Ovary (tissue), 7 donors: ENCODE measurements at regions not wholly inside any gene's neighbourhood (a gene's known extent, or its start where the extent isn't known, plus 50 kb on each side); places are given as distances from the start of the nearest gene placed in this dataset.

Experiments
- DNase-seq, 5 donors: peaks; one replicate each; pipeline ENCODE4 v3.0.0-alpha.2; 2019 to 2020
- H3K27ac ChIP-seq, 2 donors: fragments of 200-600 bp; one replicate each; pipeline versions ENCODE4 v1.5.1 to v1.8.0; 2019 to 2022
- H3K27me3 ChIP-seq: fragments of 200-600 bp; one replicate; pipeline ENCODE4 v1.8.0; 2022
- H3K36me3 ChIP-seq: fragments of 200-600 bp; sonication (generic); one replicate; pipeline ENCODE4 v1.5.1; 2019
- H3K4me1 ChIP-seq: one replicate; pipeline ENCODE4 v1.8.1; 2013; ENCODE audit warnings: mild to moderate bottlenecking, moderate library complexity; ENCODE audit not compliant: insufficient read depth
- H3K4me3 ChIP-seq: fragments of 200-600 bp; sonication (generic); one replicate; pipeline ENCODE4 v1.5.1; 2017
- H3K9me3 ChIP-seq, 2 donors: fragments of 200-600 bp in 1 of 2; sonication (generic) in 1 of 2; one replicate each; pipeline versions ENCODE4 v1.5.1 to v1.8.1; 2013 to 2019; ENCODE audit warnings: mild to moderate bottlenecking in 1 of 2, moderate library complexity in 1 of 2
- EP300 ChIP-seq: sonication (generic); formaldehyde crosslinking; IDR thresholded peaks from one replicate; pipeline ENCODE4 v1.6.1; 2017; ENCODE audit warnings: antibody characterized with exemption
- POLR2A ChIP-seq: fragments of 450-650 bp; IDR thresholded peaks from one replicate; pipeline ENCODE4 v1.6.1; 2017; ENCODE audit warnings: antibody characterized with exemption, mild to moderate bottlenecking, moderate library complexity
- WGBS, 3 donors: extraction: QIAGEN DNeasy Blood & Tissue Kit in 1 of 3; methylation state at CpG; one replicate each; pipeline versions ENCODE4 v1.1.5 to v1.1.7; 2013 to 2017; 5-methylcytosine and 5-hydroxymethylcytosine counted together
- intact Hi-C, 4 donors: fragments of 100-400 bp; cut with DNase I; formaldehyde crosslinking; loops; one replicate each; pipeline versions ENCODE4 v1.11.0 to v1.15.1; 2022 to 2023
- TF ChIP-seq, protein P1 (sequence below), 3 donors: fragments of 450-650 bp in 2 of 3; fragments of 200-600 bp in 1 of 3; IDR thresholded peaks; one replicate each; pipeline versions ENCODE4 v1.5.1 to v1.8.0; 2016 to 2022; ENCODE audit warnings: antibody characterized with exemption in 3 of 3, mild to moderate bottlenecking in 1 of 3
- donor health status: DM: no; HTN: no; CAD: no; lungs with moderate emphysema.
- donor health status: DM: no; HTN: no; CAD: no.
- donor health status: Bipolar disorder and iron deficiency.
- donor health status: DM: no; HTN: no; CAD: no.
- donor health status: DM: yes; HTN: yes; CAD: no.

DNA sequence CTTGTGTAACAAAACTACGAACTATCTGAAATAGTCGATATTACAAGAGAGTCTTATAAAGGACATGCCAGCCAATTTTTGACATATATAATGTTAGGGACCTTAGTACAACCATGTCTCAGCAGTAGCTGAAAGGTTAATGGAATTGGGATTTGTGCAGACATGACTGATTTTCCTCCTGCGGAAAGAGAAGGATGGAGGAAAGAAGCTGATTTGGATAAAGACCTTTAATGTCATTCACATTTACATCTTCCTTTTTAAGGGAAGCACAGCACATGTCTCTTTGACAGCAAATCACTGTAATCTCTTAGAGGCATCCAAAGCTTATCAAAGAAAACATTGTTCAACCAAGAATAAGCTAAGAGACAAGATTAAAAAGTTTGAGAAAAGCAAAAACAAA is 1976.2 kb upstream of the IGFBP7 start:
- no peaks in the 10 kb centered on the region for H3K36me3 ChIP-seq
- H3K4me3 ChIP-seq, result no peak overlapping the region
- WGBS, 3 donors, result 64 to 73% (median 68%) methylated on average over 3 of the region's 3 CpGs
- H3K9me3 ChIP-seq, result no peaks in the 10 kb centered on the region
- no peak for DNase-seq
- H3K27ac ChIP-seq, result no peak overlapping the region
- no peaks in the 10 kb centered on the region for H3K27me3 ChIP-seq
- no peaks in the 10 kb centered on the region for H3K4me1 ChIP-seq
- TF ChIP-seq POLR2A, result no peak
- TF ChIP-seq, protein P1, sequence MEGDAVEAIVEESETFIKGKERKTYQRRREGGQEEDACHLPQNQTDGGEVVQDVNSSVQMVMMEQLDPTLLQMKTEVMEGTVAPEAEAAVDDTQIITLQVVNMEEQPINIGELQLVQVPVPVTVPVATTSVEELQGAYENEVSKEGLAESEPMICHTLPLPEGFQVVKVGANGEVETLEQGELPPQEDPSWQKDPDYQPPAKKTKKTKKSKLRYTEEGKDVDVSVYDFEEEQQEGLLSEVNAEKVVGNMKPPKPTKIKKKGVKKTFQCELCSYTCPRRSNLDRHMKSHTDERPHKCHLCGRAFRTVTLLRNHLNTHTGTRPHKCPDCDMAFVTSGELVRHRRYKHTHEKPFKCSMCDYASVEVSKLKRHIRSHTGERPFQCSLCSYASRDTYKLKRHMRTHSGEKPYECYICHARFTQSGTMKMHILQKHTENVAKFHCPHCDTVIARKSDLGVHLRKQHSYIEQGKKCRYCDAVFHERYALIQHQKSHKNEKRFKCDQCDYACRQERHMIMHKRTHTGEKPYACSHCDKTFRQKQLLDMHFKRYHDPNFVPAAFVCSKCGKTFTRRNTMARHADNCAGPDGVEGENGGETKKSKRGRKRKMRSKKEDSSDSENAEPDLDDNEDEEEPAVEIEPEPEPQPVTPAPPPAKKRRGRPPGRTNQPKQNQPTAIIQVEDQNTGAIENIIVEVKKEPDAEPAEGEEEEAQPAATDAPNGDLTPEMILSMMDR (IDR thresholded peaks at IDR 0.05), result no peak
- TF ChIP-seq EP300, result no peak
- intact Hi-C loops, result no loop called here

DNA sequence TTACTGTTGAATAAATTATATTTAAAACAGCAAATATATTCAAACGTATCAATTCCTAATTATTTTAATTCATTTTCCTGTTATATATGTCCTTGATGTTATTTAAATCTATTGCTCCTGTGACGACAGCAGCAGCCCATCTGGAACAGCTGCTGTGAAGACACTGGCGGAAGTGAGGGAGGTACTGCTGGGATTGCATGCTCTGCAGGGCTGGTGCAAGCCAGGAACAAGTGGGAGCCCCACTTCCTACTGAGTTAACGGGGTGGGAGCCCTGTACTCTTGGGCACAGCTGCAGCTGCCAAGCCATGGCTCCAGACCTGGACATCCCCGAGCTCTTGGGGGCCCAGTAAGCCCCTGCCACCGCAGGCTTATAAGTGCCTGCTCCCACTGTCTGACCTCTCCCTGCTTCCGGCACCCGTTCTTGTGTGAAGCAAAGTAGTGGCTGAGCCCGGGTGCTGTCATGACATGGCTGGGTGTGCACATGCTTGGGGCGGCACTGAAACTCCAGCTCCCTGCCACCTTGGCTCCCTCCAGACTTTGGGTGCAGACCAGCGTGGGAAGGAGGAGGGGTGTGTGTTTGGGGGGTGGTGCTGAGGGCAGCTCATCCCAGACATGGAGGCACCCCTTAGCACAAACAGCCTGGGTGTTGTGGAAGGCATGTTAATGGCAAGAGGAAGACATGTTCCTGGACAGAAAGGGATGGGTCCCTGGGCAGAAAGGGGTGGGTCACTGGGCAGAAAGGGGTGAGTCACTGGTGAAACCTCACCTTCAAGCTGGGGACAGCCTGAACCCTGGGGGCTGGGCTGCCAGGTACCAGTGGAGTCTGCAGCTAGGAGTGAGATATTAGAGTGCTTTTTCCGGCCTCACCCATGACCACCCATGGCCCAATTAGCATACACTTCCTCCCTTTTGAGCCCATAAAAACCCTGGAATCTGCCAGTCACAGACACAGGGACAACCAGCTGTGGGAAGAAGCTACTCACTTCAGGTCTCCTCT is 1981.3 kb upstream of the IGFBP7 start:
- intact Hi-C loops, result no loop called here
- Histone ChIP-seq H3K4me3 (no peak overlapping the region), H3K4me1 (no peaks in the 10 kb centered on the region), H3K36me3 (no peaks in the 10 kb centered on the region), H3K9me3 (no peaks in the 10 kb centered on the region), H3K27me3 (no peaks in the 10 kb centered on the region), H3K27ac (no peak overlapping the region)
- no peak for DNase-seq
- 72 to 80% (median 75%) methylated on average over 12 of the region's 12 CpGs for WGBS, 3 donors
- TF ChIP-seq, protein P1 (IDR thresholded peaks at IDR 0.05), result no peak
- TF ChIP-seq POLR2A, result no peak
- no peak for TF ChIP-seq EP300

DNA sequence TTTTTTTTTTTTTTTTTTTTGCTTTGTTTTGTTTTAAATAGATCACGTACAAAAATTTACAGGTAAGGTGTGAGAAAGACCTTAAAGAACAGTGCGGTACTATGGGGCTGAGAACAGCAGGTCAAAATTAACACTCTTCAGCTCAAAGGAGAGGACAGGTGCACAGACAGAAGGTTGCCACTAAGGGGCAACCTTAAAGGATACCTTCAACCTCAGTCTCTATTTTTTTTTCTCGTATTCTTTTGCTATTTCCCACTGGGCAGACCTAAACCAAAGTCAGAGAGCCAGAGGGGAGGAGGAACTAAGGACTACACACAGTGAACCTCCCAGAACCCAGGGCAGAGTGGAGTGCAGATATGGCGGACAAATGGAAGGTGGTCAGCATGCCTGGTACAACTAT is 1984.3 kb upstream of the IGFBP7 start:
- intact Hi-C loops, result no loop called here
- no peak overlapping the region for H3K4me3 ChIP-seq
- H3K4me1 ChIP-seq, result no peaks in the 10 kb centered on the region
- H3K27me3 ChIP-seq, result no peaks in the 10 kb centered on the region
- no peaks in the 10 kb centered on the region for H3K9me3 ChIP-seq
- WGBS, 3 donors, result 80 to 85% (median 84%) methylated on average over 4 of the region's 4 CpGs
- TF ChIP-seq POLR2A (no peak), EP300 (no peak)
- TF ChIP-seq, protein P1 (IDR thresholded peaks at IDR 0.05), result no peak
- H3K36me3 ChIP-seq, result no peaks in the 10 kb centered on the region
- H3K27ac ChIP-seq, result no peak overlapping the region
- DNase-seq, result no peak

DNA sequence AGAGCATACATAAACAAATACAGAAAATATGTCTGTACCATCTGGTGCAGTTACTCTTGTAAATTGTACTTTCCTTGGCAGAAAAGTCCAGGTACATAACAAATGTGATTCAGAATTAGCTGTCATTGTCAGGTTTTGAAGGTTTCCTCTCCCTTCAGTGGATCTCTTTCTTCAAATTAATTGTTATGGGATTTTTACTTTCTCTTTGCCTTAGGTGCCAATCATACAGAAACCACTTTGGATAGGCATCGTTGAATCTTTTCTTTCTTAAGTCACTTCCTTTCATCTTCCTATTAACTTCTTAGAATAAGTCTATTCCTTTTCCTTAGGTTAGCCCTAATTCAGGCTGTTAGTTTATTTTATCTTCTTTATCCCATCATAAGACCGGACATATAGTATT is 1992.1 kb upstream of the IGFBP7 start:
- Histone ChIP-seq H3K4me3 (no peak overlapping the region), H3K27me3 (no peaks in the 10 kb centered on the region), H3K27ac (no peak overlapping the region), H3K9me3 (no peaks in the 10 kb centered on the region), H3K4me1 (no peaks in the 10 kb centered on the region), H3K36me3 (no peaks in the 10 kb centered on the region)
- intact Hi-C loops, result loop anchor here in 1 of 4 donors (5.0 kb wide), 1 partner anchor 1185 kb away; no protein-coding TSS in a partner anchor
- TF ChIP-seq, protein P1 (IDR thresholded peaks at IDR 0.05), result no peak
- TF ChIP-seq EP300 (no peak), POLR2A (no peak)
- 85 to 90% (median 86%) methylated on average over 2 of the region's 2 CpGs for WGBS, 3 donors
- no peak for DNase-seq
